Middle frontal gyrus (tissue), 1 donor: ENCODE measurements at regions not wholly inside any gene's neighbourhood (a gene's known extent, or its start where the extent isn't known, plus 50 kb on each side); places are given as distances from the start of the nearest gene placed in this dataset.
A peak's percentile ranks its signal among the peaks of the same experiment; 100 is the strongest.
"Not testable (repeated sequence)": the region's sequence is repeated elsewhere in the genome, so short reads cannot be mapped to it uniquely, and the experiment has no call there.

ENCODE experiments used
- DNase-seq: peaks from one replicate; pipeline ENCODE4 v3.0.0-alpha.2; 2015; ENCODE audit warnings: low spot score; ENCODE audit errors: extremely low spot score

GRCh38 chr17:51347851-51348584 is 87.7 kb downstream of the UTP18 start:
- no peak for DNase-seq

GRCh38 chr17:51351080-51351479 is 90.7 kb downstream of the UTP18 start:
- DNase-seq: no peak

GRCh38 chr17:51351890-51352289 is 91.5 kb downstream of the UTP18 start:
- peak; percentile 46 for DNase-seq

DNA sequence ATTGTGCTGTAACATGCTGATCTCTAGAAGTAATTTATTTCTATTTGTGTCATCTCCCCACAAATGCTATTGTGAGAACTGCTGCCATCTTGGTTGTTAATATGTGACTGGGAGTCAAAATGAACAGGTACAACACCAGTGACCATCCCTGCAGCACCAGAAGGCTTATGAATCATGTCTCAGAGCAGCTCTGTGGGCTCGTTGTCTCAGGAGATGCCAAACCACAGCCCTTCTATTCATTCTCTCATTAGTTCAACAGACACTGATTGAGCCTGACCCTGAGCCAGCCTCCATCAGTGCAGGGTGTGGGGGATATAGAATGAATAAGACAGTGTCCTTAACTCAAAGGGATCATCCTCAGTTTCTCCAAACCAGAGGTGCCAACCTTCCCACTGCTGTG is 92.5 kb downstream of the UTP18 start:
- no peak for DNase-seq

DNA sequence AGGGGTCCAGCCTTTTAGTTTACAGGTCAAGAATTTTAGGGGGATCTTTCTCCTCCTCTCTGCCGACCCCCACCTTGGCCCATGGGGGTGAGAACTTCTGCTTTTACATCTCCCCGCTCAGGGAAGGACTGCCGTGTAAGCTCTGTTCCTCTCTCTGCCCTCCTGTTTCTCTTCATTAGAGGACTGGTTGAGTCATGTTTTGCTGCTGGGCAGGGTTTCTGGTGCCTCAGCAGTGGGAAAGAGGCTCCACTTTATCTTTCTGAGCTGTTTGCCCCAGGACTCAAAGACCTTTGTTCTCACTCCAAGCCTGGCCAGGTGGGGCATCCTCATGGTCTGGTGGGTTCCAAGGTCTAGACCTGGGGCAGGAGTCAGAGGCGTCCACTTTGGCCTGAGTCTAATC is 93.0 kb downstream of the UTP18 start:
- DNase-seq: no peak

DNA sequence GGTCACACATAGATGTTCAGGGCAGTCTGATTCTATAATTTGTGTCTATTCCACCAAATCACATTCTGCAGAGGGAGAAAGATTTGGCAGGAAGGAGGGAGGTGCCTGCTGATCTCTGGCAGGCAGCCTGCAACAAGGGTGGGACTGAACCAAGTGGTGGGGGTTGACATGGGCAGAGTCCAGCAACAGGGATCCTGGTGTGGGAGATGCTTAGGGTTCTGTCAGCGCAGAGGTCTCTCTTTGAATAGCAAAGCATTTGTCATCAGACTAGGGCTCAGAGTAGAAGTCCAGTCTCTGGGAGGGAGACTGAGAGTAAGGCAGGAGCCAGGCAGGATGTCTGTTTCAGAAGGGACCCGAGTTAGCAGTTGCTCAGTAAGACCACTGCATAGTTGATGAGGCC is 94.6 kb downstream of the UTP18 start:
- DNase-seq: no peak

DNA sequence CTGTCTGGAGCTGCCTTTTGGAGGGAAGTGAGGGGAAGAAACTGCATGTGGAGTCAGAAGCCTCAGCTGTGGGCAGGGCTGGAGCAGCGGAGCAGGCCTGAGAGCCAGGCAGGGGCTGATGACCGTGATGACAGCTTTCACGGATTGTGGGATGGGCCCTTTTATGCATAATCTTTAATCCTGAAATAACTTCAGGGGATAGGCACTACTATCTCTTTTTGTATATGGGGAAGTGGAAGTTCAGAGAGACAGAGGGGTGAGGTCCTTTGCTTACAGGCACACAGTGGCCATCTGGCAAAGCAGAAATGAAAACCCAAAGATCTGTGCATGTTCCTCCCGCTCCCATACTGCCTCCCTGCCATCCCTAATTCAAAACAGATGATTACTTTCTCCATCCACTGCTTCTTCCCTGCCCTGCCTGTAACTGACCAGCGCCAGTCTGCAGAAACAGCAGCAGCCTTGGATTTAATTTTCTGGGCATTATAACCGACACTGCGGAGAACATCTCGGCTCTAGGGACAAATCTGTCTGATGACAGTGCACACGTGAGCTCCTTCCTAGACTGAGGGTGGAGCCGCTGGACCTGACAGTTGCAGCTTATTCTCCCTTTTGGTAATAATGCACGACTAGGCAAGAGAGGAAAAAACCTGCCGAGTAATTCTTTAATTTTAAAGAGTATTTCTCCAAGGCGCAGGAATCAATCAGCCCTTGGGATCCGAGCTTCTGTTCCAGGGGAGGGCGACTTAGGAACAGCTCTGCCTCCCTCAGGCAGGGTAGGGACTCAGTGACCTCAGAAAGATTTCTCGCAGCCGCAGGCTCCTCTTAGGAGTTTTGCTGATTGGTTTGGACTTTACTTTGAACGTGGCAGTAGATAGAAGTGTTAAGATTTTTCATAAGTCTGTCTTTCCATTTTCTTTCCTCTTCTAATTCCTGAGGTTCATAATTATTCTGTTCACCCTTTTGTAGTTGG is 95.4 kb downstream of the UTP18 start:
- no peak for DNase-seq

- no peak for DNase-seq
Measured at GRCh38 chr17:51359055-51359454, 98.7 kb downstream of the UTP18 start.

GRCh38 chr17:51362811-51363585 is 102.7 kb downstream of the UTP18 start:
- no peak for DNase-seq

DNA sequence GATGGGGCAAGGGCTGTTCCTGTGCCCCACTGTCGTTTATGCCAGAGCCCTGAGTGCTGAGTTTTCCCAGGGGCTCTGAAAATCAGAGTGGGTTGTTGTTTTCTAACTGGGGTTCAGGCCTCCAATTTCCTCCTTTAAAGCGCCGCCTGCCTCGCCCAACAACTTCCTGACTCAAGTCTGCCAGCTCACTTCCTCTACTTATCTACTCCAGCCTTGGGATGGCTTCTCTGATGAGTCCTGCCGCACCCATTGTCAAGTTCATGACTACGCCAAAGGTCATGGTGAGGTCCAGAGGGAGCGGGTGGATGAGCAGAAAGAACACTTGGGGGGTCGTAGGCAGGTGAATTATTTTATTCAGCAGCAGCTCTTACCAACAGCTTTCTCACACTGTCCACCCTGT is 104.7 kb downstream of the UTP18 start:
- no peak for DNase-seq

GRCh38 chr17:51366866-51367265 is 106.5 kb downstream of the UTP18 start:
- no peak for DNase-seq

DNA sequence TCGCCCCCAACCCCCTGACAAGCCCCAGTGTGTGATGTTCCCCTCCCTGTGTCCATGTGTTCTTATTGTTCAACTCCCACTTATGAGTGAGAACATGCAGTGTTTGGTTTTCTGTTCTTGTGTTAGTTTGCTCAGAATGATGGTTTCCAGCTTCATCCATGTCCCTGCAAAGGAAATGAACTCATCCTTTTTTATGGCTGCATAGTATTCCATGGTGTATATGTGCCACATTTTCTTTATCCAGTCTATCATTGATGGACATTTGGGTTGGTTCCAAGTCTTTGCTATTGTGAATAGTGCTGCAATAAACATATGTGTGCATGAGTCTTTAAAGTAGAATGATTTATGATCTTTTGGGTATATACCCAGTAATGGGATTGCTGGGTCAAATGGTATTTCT is 107.5 kb downstream of the UTP18 start:
- DNase-seq: not testable (repeated sequence)

DNA sequence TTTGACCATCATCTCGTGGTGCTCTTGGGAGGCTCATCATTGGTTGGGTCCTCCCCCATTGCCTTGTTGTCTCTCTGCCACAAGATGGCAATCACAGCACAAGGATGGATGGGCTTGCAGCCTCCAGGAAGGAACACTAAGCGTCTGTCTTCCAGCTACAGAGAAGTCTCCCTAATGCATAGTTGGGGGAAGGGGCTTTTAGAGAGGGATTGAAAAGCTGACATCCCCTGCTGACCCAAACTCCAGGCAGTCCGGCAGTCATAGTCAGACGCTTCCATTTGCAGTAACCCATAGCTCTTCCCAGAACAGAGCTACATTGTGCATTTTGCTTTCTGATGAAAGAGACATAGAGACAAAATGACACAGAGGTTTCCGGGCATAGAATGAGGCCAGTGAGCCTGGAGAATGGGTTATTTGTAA is 111.4 kb downstream of the UTP18 start:
- peak; percentile 91 for DNase-seq

DNA sequence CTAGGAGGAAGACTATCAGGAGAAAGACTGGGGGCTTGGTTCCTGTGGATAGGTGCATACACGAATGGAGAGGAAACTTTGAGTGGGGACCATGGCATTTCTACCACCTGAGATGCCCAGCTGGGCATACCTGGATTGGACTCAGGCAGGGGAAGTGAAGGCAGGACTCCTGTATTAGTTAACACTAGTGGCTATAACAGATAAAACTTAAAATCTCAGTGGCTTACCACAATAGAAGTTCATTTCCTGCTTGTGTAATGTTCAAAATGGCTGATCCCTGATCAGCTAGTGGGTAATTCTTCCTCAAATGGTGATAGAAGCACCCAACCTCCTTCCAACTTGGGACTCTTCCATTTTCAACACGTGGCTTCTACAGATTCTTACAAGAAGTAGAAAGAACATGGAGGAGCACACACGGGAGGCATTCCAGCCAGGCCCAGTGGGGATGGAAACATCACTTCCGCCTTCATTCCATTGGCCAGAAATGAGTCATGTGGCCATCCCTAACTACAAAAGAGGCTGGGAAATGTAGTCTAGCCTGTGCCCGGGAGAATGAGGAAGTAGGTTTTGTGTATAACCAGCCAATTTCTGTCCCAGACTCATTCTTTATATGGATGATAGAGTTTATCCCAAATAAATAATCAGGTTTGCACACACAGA is 112.1 kb downstream of the UTP18 start:
- DNase-seq: peak; percentile 53

GRCh38 chr17:51373489-51374152 is 113.3 kb downstream of the UTP18 start:
- no peak for DNase-seq

- DNase-seq: no peak
Measured at GRCh38 chr17:51374209-51374608, 113.9 kb downstream of the UTP18 start.

GRCh38 chr17:51375771-51376170 is 115.4 kb downstream of the UTP18 start:
- DNase-seq: no peak

DNA sequence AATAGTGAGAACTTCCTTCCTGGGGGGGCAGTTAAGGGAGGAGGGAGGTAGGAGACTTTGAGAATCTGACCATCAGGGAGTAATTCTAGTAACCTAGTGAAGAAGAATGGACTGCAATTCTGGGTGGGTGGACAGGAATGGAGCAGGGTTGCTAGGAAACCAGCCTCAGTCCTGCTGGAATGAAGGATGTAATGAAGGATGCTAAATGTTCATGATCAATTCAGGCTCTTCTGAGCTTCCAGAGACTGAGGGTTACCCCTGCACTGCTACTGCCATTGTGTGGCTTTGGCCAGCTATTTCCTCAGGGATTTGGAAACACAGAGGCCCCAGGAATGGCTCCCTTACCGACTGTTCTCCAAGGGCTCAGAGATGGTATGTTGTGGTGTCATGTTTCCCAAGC is 116.4 kb downstream of the UTP18 start:
- DNase-seq: no peak

GRCh38 chr17:51381262-51381661 is 120.9 kb downstream of the UTP18 start:
- DNase-seq: no peak

- no peak for DNase-seq
Measured at GRCh38 chr17:51385208-51385607, 124.9 kb downstream of the UTP18 start.

DNA sequence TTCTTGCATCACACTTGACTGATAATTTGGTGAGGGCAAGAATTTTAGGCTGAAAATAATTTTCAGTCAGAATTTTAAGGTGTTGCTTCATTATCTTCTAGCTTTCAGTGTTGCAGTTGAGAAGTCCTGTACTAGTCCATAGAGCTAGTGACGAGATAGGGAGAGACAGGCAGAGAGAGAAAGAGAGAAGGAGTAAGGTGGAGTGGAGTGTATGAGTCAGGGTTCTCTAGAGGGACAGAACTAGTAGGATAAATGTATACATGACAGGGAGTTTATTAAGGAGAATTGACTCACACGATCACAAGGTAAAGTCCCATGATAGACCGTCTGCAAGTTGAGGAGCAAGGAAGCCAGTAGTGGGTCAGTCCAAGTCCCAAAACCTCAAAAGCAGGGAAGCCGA is 127.2 kb downstream of the UTP18 start:
- DNase-seq: no peak
